ENCODE measurements at regions not wholly inside any gene's neighbourhood (a gene's known extent, or its start where the extent isn't known, plus 50 kb on each side); places are given as distances from the start of the nearest gene placed in this dataset.
"Not testable (repeated sequence)": the region's sequence is repeated elsewhere in the genome, so short reads cannot be mapped to it uniquely, and the experiment has no call there.

DNA sequence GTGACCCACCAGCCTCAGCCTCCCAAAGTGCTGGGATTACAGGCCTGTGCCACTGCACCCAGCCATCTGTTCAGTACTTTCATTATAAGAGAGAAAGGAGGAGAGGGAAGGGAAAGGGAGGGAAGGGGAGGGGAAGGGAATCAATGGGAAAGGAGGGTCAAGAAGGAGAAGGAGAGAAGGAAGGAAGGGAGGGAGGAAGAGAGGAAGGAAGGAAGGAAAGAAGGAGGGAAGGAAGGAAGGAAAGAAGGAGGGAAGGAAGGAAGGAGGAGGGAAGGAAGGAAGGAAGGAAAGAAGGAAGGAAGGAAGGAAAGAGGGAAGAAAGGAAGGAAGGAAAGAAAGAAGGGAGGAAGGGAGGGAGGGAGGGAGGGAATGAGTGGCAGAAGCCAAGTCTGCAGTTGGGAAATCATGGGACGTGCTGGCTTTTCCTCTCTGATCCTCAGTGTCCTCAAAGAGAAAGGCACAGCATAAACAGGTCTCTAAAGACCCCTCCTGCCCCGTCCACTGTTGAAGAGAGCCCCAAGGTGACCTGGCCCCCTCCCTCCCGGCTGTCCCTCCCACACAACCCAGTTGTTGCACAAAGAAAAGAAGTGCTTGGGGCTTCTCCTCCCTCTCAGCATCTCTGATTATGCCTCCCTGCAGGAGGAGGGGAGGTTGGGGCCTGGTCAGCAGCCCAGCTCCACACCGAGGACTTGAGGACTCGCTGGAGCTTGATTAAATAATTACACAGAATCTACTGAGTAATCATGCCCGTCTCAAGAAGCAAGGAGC is 69.1 kb upstream of the TOP1 start:
- DNase-seq (ENCODE audit: low read depth) = no peak

DNA sequence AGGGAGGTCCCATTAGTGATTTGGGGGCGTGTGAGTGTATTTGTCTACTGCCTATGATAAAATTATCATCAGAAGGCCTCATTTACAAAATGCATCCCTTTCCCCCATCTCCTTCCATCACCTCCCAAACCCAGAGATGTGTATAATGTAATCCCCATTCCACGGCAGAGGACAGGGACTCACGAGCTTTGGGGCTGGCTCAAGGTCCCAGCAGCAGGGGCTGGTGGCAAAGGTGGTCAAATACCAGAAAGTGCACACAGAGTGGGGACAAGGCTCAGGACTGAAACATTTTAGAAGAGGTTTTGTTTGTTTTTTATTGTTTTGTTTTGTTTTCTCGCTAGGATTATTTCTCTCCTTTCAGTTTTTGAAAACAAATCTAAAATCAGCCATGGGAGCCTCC is 68.5 kb upstream of the TOP1 start:
- no peak for DNase-seq (ENCODE audit: low read depth)

DNA sequence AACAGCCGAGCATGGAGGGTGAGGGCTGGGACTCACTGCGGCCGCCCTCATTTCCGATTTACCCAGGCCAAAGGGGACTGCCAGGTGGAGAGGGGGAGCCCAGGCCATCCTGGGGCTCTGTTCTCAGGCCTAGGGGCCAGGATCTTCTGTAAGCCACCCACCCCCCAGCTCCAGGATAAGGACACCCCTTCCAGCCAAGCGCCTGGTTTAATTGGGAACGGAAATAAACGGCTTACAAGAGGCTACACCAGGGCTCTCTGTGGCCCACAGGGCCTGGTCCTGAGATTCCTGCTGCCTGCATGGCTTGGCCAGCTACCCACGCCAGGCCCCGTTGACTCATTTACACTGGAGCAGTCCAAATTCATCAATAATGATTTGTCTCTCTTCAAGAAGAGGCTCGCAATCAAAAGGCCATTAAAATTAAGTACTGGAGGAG is 68.1 kb upstream of the TOP1 start:
- DNase-seq (ENCODE audit: low read depth) = no peak

DNA sequence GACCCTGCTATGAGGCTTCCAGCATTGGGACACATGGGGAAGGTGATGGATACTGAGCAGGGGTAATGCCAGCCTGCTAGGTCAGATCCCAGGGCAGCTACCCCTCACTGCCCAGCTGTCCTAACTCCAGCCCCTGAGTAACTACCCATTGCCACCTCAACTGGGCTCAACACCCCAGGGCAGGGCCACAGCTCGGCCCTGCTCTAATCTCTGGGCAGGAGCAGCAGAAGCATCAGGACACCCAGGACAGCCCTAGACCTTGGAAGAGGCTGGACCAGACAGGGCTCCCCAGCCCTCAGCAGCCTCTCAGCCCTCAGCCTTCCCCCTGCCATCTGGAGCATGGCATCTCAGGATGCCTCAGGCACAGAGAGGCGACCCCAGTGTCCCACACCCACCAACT is 67.4 kb upstream of the TOP1 start:
- no peak for DNase-seq (ENCODE audit: low read depth)

DNA sequence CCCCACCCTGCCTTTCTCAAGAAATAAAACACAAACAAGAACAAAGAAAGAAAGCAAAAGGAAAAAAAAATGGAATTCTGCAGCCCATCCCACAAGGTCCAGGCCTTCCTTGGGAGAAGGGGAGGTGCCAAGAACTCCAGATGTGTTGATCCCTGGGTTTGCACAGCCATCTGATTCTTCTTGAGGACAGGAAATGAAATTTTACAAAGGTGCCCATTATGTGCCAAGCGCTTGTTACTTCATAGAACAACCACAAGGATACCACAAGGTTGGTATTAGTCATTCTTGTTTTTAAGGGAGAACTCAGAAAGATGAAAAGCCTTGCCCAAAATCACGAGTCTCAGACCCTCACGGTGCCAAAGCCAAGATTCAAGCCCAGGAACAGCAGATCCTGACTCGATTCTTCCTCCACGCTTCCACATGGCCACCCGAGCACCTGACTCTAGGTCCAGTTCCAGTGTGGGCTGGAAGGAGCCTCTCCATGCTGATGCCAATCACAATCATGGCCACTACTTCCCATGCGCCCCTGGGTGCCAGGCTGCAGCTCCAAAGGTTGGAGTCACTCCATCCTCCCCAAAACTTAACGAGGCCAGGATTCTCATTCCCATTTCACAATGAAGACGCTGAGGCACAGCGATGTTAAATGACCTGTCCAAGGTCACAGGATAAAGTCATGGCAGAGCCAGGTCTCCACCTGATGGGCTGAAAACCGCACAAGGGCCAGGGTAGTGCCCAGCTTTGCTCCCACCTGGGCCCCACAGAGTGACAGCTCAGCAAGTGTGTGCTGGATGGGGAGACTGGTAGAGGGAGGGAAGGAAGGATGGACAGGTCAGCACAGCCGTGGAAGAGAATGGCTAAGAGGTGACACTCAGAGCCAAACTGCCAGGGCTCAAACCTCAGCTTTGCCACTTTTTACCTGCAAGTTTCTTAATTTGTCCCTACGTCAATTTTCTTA is 66.7 kb upstream of the TOP1 start:
- no peak for DNase-seq (ENCODE audit: low read depth)

DNA sequence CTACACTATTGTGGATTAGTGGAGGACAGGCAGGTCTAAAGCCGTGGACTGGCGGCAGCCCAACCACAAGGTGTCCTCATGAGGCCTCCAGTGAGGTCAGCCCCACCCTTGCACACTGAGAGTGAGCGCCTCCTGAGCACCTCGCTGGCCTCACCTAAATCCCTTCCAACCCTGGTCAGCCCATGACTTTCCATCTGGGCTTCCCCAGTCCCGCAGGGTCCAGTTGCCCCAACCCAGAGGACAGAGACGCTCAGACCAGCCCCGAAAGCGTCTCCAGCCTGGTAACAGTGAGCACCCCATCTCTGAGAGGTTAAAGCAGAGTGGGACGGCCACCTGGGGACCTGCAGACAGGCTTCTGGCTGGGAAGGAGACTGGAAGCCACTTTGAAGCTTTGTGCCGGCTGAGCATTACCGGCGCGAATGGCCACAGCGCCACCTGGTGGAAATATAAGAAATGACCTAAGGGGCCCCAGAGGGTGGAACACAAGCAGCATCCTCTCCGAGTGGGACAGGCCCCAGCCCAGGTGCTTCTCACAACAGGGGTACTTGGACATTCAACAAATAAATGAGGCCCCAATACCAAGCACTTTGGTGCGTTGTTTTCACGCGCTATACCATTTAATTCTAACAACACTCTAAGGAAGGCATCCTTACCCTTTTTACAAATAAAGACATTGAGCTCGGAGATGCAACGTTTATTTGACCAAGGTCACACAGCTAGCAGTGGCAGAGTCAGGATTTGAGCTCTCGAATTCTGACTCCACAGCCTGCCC is 65.7 kb upstream of the TOP1 start:
- DNase-seq (ENCODE audit: low read depth) = no peak

DNA sequence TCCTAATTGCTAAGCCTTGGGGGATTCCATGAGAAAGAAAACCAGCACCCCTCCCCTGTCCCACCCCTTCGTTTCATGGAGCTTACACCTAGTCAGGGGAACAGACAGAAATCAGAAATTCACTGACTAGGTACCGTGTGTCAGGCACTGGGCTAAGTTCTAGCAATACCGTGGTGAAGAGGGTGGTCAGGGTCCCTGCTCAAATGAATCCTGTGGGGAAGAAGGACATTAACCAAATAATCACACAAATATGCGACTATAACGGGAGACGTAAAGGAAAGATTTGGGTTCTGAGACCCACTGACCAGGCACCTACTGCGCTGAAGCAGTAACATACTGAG is 65.1 kb upstream of the TOP1 start:
- no peak for DNase-seq (ENCODE audit: low read depth)

DNA sequence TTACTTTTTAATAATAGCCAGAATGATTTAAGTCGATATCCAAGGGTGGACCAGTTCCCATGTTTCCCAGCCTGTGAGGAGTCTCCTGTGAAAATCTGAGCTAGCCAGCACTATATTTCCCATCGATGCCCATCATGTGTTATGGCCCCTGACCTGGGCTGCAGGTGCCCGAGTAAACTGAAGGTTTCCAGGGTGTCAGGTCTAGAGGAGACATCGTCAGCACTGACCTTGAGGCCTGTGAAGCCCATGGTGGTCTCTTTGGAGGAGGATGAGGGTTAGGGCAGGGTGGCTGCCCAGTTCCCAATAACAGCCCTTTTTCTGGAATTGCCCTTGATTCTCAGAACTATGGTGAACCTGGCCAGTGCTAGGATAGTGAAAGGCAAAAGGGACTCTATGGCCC is 63.0 kb upstream of the TOP1 start:
- DNase-seq (ENCODE audit: low read depth) = no peak

DNA sequence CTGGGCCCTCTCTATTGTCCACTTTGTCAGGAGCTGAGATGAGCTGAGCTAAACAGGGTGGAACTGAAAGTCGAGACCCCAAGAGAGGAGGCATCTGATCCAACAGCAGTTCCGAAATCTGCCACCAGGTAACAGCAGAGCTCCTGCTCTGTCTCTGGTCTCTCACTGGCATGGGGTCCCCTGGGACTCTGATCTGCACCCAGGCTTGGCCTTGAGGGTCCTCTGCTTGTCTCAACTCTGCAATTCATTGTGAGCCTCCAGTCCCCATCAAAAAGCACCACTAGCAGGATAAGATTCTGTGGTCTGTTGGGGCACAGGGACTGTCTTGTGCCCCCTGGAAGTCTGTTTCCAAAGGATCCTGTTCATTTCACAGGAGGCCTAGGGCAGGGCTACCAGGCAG is 62.5 kb upstream of the TOP1 start:
- DNase-seq (ENCODE audit: low read depth) = no peak

DNA sequence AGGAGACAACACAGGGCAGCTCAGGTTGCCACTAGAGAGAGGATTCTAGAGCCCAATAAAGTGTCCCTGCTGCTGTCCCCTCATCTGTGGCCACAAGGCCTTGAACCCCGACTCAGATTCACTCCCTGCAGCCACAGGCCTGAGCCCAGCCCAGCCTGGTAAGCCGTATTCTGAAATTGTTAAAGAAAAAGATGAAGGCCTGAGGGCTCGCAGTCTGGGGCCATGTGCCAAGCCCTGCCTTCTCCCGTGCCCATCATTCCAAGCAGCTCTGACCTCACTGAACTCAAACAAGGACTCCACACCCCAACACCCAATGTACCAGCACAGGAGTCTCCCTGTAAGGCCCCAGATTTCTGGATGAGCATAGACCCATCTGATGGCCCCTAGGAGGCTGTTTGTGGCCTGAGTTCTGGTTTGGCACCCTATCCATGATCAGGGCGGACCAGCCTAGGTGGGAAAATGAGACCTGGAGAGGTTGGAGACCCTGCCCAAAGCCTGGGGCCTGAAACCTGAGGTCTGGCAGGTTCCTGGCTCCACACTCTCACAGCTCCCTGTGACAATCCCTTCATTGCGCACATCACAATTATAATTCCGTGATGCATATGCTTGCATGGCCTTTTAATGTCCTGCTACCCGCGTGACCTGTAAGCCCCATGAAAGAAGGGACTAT is 62.0 kb upstream of the TOP1 start:
- no peak for DNase-seq (ENCODE audit: low read depth)

DNA sequence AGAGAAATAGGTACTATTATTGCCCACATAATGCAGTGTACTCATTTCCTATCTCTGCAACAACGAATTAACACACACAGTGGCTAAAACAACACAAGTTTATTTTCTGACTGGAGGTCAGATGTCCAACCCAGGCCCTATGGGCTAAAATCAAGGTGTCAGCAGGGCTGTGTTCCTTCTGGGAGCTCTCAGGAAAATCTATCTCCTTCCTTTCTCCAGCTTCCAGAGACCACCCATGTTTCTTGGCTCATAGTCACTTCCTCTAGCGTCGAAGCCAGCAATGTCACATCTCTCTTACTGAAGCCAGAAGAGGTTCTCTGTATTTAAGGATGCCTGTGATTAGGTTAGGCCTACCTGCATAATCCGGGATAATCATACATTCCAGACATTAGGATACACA is 60.9 kb upstream of the TOP1 start:
- no peak for DNase-seq (ENCODE audit: low read depth)

DNA sequence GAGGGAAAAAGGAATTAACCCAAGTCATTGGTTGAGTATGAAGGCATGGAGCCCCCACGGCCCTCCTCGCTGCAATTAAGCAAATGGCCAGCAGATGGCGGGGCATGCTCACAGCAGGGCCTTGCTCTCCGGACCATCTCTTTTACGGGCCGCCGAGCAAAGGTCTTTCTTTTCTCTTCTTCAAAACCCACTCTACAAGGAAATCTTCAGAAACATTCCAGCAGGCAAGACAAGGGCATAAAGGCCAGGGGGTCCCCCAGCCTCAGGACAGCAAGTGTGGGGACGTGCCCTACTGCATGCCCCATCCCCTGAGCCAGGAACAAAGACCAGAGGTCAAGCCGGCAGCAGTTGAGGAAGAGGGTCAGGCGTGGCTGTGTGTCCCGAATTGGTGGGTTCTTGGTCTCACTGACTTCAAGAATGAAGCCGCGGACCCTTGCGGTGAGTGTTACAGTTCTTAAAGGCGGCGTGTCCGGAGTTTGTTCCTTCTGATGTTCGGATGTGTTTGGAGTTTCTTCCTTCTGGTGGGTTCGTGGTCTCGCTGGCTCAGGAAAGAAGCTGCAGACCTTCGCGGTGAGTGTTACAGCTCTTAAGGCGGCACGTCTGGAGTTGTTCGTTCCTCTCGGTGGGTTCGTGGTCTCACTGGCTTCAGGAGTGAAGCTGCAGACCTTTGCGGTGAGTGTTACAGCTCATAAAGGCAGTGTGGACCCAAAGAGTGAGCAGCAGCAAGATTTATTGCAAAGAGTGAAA is 59.6 kb upstream of the TOP1 start:
- not testable (repeated sequence) for DNase-seq (ENCODE audit: low read depth)

DNA sequence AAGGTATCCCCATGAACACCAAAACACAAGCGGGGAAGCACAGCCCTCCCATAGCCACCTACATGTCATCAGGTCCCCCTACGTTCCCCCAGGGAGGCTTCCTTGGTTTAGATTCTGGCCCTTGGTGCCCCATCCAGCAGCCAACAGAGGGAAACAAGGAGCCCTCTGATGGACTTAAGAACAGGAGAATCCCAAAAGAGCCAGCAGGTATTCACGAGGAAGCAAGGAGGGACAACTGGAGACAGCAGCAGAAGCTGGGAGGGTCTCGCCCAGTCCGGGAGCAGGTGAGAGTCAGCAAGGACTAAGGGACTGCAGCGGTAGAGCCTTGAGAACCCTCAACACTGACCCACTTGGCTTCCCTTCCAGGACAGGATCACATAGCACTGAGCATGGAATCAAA is 58.4 kb upstream of the TOP1 start:
- DNase-seq (ENCODE audit: low read depth) = no peak

DNA sequence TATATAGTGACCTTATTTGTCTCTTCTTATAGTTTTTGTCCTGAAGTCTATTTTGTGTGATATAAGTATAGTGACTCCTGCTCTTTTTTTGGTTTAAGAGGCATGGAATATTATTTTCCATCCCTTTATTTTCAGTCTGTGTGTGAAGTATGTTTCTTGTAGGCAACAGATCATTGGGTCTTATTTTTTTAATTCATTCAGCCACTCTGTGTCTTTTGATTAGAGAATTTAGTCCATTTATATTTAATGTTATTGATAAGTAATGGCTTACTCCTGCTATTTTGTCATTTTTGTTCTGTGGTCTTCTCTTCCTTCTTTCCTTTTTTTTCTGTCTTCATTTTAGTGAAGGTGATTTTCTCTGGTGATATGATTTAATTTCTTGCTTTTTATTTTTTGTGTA is 51.4 kb upstream of the TOP1 start:
- no peak for DNase-seq (ENCODE audit: low read depth)

DNA sequence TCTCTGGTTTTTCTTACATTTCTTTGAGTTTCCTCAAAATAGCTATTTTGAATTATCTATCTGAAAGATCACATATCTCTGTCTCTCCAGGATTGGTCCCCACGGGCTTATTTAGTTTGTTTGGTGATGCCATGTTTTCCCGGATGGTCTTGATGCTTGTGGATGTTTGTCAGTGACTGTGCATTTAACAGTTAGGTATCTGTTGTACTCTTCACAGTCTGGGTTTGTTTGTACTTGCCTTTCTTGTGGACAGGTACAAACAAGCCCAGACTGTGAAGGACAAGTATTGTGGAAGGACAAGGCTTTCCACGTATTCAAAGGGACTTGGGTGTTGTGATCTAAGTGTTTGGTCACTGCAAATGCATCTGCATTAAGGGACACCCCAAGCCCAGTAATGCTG is 49.9 kb upstream of the TOP1 start:
- DNase-seq (ENCODE audit: low read depth) = no peak

Measured in non-pigmented ciliary epithelial cell (primary cell).